ENCODE measurements at regions not wholly inside any gene's neighbourhood (a gene's known extent, or its start where the extent isn't known, plus 50 kb on each side); places are given as distances from the start of the nearest gene placed in this dataset.

DNA sequence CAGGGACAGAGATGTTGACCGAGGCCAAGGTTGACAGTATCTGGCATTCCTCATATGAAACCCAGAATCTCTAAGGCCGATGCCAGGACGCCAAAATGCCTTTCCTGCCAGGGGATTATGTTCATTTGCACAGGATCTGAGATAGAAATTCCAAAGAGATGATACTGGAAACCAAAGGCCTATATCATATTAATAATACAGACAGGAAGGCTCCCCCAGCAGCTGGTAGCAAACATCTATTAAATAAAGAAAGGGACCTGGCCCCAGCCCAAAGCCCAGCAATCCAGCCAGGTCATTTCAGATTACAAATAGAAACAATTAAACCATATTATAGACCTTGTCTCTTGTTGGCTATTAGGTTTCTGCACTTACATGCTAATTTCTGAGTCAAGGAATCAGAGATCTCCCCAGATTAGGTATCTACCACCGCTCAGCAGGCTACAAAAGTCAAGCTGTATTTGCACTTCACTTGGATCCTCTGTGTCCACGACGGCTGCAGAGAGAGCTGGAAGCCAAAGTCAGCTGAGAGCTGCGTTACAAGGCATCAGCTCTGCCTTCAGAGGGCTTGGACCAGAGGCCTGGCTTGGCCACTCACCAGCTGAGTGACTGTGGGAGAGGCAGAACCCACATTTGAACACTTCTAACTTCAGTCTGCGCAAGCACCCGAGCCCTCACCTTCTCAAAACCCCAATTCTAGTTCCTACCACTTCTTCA lies 269.3 kb upstream of the SIX2 start:
- H3K27me3 ChIP-seq: no peaks in the 10 kb centered on the region
- no peaks in the 10 kb centered on the region for H3K4me1 ChIP-seq
- H3K4me3 ChIP-seq: no peak overlapping the region
- no peaks in the 10 kb centered on the region for H3K9me3 ChIP-seq
- no peak for TF ChIP-seq EP300 (IDR thresholded peaks at IDR 0.05)
- TF ChIP-seq POLR2A (IDR thresholded peaks at IDR 0.05): no peak
- TF ChIP-seq, protein P1, sequence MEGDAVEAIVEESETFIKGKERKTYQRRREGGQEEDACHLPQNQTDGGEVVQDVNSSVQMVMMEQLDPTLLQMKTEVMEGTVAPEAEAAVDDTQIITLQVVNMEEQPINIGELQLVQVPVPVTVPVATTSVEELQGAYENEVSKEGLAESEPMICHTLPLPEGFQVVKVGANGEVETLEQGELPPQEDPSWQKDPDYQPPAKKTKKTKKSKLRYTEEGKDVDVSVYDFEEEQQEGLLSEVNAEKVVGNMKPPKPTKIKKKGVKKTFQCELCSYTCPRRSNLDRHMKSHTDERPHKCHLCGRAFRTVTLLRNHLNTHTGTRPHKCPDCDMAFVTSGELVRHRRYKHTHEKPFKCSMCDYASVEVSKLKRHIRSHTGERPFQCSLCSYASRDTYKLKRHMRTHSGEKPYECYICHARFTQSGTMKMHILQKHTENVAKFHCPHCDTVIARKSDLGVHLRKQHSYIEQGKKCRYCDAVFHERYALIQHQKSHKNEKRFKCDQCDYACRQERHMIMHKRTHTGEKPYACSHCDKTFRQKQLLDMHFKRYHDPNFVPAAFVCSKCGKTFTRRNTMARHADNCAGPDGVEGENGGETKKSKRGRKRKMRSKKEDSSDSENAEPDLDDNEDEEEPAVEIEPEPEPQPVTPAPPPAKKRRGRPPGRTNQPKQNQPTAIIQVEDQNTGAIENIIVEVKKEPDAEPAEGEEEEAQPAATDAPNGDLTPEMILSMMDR (IDR thresholded peaks at IDR 0.05): no peak
- no peak for TF ChIP-seq POLR2AphosphoS5 (IDR thresholded peaks at IDR 0.05)
- H3K36me3 ChIP-seq: no peaks in the 10 kb centered on the region
- no peak for DNase-seq (ENCODE audit: low spot score in 2 of 2)
- 88% methylated on average over 8 of the region's 9 CpGs for WGBS
- no peak overlapping the region for H3K27ac ChIP-seq

DNA sequence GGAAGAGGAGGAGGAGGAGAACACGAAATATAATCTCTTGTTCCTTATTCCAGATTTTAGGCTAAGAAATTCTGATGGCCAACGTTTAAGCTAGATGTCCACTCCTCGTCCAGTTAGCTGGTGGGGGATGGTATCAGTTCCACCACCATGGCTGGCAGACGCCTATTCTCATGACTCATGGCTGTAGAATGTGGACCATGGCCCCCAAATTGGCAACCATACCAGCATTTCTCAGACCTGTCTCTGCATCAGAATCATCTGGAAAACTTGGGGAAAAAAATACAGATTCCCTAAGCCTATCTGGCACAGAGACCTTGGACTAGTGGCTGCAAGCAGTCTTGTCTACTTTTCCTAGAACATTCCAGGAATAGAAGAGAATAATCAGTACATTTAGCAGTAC lies 267.7 kb upstream of the SIX2 start:
- Histone ChIP-seq H3K27ac (no peak overlapping the region), H3K4me3 (no peak overlapping the region), H3K36me3 (no peaks in the 10 kb centered on the region), H3K27me3 (no peaks in the 10 kb centered on the region), H3K4me1 (no peaks in the 10 kb centered on the region), H3K9me3 (no peaks in the 10 kb centered on the region)
- 92% methylated on average over 4 of the region's 4 CpGs for WGBS
- DNase-seq (ENCODE audit: low spot score in 2 of 2): no peak
- TF ChIP-seq POLR2AphosphoS5 (IDR thresholded peaks at IDR 0.05) (no peak), EP300 (IDR thresholded peaks at IDR 0.05) (no peak), POLR2A (IDR thresholded peaks at IDR 0.05) (no peak)
- TF ChIP-seq, protein P1 (IDR thresholded peaks at IDR 0.05): no peak

DNA sequence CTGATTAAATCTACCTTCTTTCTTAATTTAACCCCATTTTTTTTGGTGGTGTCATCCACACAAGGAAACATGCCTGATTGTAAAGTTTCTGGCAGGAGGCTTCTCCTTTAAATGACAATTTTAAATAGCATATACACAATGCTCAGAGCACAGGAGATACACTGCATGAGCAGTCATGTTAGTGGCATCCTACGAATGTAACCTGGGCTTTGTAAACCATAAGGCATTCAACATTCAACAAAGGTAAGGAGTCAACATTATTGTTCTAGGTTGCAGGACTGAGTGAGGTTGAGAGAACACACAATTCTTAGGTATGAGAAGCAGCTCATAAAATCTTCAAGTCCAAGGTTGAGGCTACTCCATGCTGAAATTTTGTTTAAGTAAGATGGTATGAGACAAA lies 266.6 kb upstream of the SIX2 start:
- Histone ChIP-seq H3K27me3 (no peaks in the 10 kb centered on the region), H3K9me3 (no peaks in the 10 kb centered on the region), H3K4me3 (no peak overlapping the region), H3K4me1 (no peaks in the 10 kb centered on the region), H3K27ac (no peak overlapping the region), H3K36me3 (no peaks in the 10 kb centered on the region)
- 82% methylated on average over 1 of the region's 1 CpG for WGBS
- no peak for TF ChIP-seq POLR2A (IDR thresholded peaks at IDR 0.05)
- DNase-seq (ENCODE audit: low spot score in 2 of 2): no peak

DNA sequence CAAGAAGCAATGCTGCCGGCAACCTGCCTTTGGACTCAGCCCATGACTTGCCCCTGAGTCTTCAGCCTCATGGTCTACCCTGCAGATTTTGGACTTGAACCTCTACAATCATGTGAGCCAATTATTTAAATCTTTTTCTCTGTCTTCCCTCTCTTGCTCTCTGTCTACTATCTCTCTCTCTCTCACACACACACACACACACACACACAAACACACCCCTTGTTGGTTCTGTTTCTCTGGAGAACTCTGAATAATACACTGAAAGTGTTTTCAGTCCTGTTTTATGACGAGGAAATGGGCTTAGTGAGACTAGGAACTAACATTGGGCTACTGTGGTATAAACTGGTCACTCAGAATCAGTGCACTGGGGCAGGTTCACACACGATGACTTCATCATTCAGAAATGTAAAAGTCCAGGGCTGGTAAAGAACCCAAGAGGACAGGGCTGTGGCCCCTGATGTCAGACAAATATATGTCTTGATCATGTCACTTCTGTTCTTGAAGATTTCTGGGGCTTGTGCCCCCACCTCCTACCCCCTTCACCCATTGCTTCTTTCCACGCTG lies 266.1 kb upstream of the SIX2 start:
- no peaks in the 10 kb centered on the region for H3K36me3 ChIP-seq
- DNase-seq (ENCODE audit: low spot score in 2 of 2): no peak
- WGBS: 86% methylated on average over 4 of the region's 4 CpGs
- no peaks in the 10 kb centered on the region for H3K27me3 ChIP-seq
- H3K4me1 ChIP-seq: no peaks in the 10 kb centered on the region
- no peak for TF ChIP-seq POLR2AphosphoS5 (IDR thresholded peaks at IDR 0.05)
- TF ChIP-seq POLR2A (IDR thresholded peaks at IDR 0.05): no peak
- no peak for TF ChIP-seq EP300 (IDR thresholded peaks at IDR 0.05)
- TF ChIP-seq, protein P1 (IDR thresholded peaks at IDR 0.05): no peak
- no peaks in the 10 kb centered on the region for H3K9me3 ChIP-seq
- no peak overlapping the region for H3K4me3 ChIP-seq
- H3K27ac ChIP-seq: no peak overlapping the region

DNA sequence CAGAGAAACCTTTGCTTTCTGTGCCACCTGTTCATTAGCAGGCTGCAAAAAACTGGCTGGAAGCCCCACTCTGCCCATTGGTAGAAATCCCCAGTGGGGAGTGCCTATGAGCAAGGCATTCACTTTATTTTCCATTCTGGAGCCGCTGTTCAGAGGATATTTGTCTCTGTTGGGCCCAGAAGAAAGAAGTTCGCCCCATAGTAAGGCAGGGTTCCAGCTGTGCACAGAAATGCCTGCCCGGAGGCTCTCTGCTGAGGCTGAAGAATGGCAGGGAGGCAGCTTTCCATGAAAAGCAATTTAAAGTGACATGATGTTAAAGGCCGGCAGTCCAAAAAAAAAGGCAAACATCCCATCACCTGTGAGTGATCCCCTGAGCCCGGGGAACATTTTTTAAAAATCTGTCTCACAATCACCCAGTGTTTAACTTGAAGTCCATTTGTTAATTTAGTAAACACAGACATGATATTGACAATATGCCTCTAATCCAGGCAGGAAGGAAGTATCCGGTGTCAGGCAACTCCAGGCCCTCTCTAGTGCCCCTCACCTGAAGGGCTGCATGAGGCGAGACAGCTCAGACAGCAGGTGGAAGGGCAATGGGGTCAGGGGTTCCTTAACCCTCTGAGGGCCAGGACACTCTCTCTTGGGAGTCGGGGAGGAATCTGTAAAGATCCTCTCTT lies 265.1 kb upstream of the SIX2 start:
- H3K27ac ChIP-seq: no peak overlapping the region
- H3K4me3 ChIP-seq: no peak overlapping the region
- no peak for DNase-seq (ENCODE audit: low spot score in 2 of 2)
- WGBS: 55% methylated on average over 8 of the region's 8 CpGs
- no peaks in the 10 kb centered on the region for H3K9me3 ChIP-seq
- no peaks in the 10 kb centered on the region for H3K36me3 ChIP-seq
- H3K4me1 ChIP-seq: no peaks in the 10 kb centered on the region
- TF ChIP-seq, protein P1 (IDR thresholded peaks at IDR 0.05): no peak
- no peak for TF ChIP-seq POLR2AphosphoS5 (IDR thresholded peaks at IDR 0.05)
- no peak for TF ChIP-seq POLR2A (IDR thresholded peaks at IDR 0.05)
- no peak for TF ChIP-seq EP300 (IDR thresholded peaks at IDR 0.05)
- no peaks in the 10 kb centered on the region for H3K27me3 ChIP-seq

Data from suprapubic skin (tissue), 4 donors.